CD4-positive, alpha-beta T cell treated with Interleukin-15 for 1 hour (primary cell): ENCODE measurements at regions not wholly inside any gene's neighbourhood (a gene's known extent, or its start where the extent isn't known, plus 50 kb on each side); places are given as distances from the start of the nearest gene placed in this dataset.

Source experiments
- DNase-seq: peaks from one replicate; pipeline ENCODE4 v3.0.0-alpha.2; 2020

DNA sequence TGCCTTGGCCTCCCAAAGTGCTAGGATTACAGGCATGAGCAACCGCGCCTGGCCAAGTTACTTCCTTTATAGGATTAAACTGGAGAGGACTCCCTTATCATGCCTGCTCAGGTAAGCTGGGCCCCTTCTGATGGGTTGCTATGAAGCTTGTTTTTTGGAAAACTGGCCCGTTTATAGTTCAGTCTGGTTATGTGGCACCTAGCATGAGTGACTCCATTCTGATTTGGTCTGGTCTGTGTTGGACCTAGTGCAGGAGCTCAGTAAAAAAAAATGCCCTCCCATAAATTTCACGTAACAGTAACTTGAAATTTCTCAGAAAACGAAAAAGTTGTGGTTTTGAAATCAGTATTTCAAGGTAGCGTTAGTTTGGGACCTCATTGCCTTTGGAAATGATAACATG lies 448.4 kb downstream of the HACE1 start:
- DNase-seq: no peak

DNA sequence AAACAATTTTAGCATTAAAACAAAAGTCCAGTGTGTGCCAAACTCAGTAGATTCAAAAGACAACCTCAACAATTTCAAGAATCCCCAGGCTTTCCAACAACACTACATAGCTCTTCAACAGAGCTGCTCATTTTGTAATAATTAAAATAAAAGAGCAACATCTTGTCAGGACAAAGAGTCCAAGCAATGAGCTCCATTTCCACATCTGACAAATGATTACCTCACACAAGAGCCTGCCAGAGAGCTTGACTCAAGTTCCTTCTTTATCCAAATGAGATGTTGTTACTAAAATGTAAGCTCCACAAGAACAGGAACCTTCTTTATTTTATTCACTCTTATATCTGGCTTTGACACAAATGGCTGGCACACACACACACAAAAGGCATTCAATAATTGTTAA lies 449.8 kb downstream of the HACE1 start:
- DNase-seq: no peak

DNA sequence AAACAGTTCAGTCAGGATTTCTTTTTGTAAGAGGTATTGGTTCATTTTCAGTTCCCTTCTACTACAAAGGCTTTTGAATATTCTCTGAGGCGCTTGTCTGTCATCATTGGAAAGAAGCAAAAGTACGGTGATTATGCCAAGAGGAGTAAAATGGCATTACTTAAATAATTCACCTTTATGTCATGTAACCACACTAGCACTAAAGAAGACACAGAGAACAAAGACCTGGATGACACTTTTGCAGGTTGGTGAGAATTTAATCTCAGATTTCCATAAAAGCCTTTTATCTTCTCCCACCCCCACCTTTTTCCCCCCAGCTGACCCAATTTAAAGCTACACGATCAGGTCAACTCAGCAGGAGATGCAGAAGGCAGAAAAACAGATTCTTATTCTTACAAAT lies 451.8 kb downstream of the HACE1 start:
- no peak for DNase-seq

DNA sequence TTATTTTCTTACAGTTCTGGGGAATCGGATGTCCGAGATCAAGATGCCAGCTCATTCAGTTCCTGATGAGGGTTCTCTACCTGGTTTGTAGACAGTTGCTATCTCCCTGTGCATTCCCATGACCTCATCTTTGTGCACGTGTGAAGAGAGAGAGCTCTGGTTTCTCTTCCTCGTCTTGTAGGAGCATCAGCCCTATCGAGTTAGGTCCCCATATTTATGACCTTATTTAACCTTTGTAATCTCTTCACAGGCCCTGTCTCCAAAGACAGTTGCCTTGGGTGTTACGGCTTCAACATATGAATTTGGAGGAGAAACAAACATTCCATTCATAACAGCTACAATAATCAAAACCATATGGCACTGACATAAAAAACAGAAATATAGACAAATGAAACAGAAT lies 455.3 kb downstream of the HACE1 start:
- DNase-seq: no peak

DNA sequence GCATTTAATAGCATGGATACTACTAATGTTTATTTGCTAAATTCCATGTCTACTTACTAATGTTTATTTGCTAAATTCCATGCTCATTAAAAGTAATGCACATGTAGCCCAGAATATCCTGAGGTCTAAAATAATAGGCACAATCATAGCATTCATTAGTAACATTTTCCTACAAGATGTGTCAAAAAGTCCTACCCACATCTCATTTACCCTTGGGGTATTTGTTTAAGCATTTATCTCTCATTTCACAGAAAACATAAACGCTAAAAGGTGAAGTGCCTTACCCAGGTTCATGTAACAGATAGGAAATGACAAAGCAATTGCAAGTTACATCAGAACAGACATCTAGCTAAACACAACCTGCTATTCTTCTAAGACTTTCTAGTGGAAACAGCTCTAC lies 457.1 kb downstream of the HACE1 start:
- no peak for DNase-seq

DNA sequence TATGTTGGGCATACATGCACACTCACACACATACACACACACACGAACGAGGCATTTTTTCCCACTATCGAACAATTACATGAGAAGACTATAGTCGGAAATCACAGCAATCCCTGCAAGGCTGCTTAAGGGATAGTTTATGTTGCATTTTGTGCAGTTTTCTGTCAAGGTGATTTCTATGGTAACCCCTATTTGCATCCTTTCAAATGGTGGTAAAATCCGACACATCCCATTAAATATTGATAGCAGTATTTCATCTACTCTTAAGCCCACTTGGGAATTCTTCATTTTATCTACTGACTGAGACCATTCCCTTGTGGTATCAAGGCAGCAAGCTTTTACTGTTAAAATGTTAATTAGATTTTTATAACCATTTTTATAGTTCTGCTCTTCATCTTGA lies 457.8 kb downstream of the HACE1 start:
- DNase-seq: no peak

DNA sequence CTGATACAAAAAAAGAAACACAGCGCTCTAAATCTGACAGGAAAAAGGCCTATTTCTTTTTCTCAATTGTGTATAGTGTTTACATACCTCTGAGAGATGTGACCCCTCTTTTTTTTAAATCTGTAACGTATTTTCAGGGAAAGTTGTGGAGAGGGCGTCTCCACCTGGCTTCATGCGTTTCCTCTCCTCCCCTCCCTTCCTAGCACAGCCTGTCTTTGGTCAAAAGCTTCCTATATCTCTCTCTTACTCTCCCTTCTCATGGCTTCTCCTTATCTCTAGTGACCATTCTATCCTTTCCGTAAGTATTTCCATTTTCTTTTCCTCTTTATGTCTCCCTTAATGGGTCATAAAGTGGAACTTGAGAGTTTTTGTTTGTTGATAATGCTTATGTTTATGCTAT lies 458.9 kb downstream of the HACE1 start:
- DNase-seq: no peak

DNA sequence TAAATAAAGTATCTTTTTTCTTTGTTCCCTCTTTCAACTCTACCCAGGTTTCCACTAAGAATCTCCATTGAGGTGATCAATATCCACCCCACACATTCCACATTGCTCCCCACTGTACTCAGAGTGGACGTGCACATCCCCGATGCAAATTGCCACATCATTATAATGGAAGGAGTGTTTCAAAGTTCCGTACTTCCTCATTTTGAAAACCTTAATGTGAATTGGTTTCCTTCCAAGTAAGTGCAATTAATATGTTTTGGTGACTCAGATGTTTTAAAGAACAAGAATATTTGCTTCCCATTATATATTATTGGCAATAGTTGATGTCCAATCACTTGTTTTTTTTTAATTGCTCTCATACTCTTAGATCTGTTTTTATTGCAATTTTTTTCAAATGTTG lies 463.6 kb downstream of the HACE1 start:
- DNase-seq: no peak

DNA sequence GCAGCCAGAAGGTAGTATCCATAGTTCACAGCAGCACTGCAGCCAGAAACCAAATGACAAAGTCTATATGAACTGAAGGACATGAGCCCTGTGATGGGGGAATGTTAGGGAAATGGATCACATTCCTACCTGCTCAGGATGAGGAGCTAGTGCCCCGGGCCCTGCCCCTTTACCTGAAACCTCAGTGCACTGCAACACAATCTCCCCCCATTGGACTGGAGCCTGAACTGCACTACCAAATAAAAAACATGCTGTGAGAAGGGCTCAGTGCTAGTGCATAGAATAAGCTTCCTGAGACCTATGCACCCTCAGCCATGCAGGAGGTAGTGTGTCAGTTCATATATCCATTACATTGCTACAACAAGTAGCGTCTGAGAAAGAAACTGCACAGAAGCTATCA lies 477.8 kb downstream of the HACE1 start:
- no peak for DNase-seq

DNA sequence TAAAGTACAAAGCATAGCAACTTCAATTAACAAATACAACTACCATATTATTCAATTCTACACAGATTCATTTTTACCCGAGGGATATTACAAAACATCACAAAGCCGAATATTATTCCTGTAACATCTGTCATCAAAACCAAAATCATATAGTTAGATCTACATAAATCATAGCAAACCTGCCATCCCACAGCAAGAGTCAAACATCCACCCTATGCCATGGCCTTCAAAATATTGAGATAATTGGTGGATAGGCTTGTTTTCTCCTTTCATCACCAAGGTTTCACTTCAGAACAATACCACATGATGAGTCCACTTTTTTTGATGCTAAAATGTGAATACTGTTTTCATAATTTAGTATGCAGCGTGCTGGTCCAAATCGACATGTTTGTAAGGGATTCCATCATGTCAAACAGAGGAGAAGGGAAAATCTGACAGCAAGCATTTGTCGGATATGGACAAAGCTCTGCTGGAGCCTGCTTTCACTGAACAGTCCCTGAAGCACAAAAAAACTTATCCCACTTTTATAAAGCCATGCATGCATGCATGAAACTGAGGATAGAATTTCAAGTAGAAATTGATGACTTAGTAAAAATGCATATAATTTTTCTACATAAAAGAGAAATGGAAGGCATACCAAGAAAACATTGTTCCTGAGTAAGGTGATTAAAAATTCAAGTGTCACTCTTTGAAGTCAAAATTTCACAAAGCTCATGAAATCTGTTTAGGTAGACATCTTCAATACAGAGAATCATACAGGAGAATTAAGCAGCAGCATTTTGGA lies 494.1 kb downstream of the HACE1 start:
- no peak for DNase-seq

DNA sequence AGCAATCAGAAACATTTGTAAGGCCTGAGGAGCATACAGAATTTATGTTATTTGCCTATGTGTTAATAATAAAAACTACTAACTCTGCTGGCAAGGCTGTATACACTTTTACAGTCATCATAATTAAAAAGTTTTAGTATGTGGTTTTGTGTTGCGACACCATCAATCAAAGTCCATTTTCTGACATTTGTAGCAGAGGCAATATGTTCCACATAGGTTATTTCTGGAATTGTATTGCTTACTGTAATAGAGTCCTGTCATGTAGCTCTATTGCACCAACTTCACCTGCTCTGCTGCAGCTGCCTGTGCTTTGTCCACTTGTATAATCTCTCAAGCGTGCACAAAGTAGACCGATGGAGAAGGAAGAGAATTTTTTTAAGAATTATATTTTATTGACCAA lies 501.8 kb downstream of the HACE1 start:
- DNase-seq: no peak

DNA sequence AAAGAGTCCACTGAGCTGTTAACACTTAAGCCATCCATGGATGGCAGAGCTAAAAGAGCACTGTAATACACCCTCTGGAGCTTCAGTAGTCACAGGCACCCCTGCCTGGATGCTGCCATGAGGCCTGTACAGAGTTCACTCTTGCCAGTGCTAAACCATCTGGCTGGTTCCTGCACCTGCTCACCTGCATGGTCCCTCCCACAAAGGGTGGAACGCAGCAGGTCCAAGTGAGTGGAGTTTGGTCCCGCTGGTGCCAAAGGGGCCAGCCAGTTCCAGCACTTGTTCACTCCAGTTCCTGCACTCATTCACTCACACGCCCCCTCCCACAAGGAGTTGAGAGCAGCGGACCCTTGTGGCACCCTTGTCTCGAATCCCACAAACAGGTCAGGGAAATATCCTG lies 503.5 kb downstream of the HACE1 start:
- no peak for DNase-seq

DNA sequence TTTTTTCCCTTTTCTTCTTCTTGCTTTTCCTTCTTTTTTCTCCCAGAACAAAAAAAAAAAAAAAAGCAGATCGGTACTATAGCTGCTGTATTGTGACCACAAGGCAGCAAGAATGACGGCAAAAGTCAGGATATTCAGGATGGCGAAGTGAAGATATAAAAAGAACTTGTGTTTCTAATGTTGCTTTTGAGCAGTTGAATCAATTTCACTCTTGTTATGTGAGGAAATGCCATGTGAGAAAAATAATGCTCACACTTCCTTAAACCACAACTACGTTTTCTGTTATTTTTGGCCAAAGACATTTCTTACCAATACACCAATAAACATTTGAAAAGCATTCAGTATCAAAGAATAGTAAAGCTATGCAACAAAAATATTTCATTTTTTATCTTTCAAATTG lies 510.5 kb downstream of the HACE1 start:
- no peak for DNase-seq

DNA sequence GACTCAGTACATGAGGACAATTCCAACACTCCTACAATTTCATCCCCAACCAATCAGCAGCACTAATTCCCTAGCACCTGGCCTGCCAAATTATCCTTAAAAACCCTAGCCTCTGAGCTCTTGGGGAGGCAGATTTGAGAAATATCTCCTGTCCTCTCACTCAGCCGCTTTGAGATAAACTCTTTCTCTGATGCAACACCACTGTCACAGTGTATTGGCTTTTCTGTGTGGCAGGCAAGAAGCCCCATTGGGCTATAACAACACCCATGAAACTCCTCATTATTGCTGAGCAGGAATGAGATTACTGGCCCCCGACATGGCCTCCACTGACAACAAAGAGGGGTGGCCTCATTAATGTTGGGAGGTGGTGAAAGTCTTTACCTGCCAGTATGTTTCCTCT lies 515.5 kb downstream of the HACE1 start:
- DNase-seq: no peak

DNA sequence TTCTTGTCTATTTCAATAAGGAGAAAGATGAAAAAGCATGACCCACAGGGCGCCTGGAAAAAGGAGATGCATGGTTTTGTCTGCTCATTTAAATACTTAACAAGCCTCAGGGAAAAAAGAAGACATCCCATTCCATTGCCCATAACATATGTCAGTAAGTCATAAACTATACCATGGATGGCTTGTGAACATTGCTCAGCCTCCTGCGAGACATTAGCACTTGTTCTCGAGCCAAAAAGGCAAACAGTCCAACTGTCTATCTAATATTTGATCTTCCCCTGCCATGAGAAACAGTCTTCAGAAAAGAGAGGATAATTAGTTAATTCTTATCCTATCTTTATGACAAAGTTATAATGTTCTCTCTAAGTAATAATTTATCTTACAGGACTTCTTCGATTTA lies 527.4 kb downstream of the HACE1 start:
- DNase-seq: no peak

DNA sequence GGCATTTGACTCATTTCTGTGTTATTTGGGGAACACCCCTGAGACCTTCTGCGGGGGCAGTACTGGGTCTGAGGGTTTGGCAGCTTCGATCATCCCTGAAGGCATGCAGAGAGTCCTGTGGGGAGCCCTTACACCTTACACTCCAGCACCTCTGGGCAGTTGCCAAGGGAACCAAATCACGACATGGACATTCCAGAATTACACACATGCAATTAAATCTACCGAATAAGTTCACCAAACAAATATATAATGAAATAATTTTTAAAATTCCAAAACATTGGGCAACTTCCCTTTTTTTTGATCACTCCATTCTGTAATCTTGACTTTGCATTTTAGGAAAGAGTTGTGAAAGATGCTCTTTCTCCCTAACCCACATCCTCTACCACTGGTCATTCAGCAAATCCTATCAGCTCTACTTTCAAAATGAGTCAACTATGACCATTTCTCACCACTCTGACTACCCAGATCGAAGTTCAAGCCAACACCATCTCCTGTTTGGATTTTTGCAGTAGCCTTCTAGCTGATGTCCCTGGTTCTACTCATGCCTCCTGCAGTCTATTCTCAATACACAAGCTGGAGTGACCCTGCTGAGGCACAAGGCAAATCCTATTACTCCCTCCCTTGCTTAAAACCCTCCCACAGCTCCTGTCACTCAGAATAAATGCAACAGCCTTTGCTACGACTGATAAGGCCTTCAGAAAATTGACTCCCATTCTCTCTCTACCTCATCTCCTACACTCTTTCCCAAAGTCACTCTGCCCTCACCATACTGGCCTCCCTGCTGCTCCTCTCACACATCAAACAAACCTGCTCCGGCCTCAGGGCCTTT lies 533.3 kb downstream of the HACE1 start:
- no peak for DNase-seq

DNA sequence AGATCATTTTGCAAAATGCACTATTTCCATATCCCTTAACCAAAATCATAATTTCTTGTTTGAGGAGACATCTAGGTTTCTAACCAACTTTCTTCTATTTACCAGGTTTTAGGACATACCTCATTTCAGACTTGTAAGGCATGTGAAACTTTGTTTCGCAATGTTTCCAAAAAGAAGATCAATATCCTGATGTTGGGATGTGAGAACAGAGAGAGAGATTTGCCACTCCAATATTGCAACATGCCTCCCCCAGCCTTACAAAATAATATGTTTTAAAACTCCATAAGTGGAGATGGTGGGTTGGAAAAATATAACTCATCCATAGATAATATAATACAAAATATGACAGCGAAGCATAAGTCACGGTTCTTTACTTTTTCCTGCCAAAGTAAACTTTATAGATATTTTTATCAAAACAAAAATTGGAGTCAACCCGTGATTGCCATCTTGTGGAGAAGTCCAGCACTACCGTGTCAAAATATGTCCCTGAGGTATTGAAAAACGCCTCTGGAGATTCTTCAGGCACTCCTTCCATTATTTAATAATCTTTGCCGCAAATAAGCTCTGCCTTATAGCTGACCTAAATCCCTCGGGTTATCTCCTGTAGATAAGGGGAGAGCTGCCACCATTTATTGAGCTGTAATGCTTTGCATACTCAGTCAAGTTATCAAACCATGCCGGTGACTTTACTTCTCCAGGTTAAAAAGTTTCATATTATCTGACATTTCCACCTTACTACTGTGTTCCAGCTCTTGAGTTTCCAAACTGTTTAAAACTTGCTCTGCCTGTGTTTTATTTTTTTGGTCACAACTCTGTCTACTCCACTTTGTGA lies 534.2 kb downstream of the HACE1 start:
- no peak for DNase-seq

DNA sequence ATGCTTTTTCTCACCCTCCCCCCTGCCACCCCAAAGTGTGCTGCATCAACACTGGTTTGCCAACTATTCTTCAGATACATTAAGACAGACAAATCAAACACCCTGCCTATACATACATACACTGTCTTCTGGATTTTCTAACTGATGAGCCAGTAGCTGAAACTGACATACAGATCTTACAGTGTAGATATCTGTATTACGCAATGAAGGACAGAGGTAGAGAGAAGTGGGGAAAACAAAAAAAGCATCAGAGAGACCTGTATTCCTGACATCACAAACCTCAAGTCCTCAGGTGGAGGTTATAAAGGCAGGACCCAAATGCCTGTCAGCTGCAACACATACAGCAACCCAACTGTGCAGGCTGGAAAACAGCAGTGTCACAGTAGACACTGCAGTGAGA lies 535.4 kb downstream of the HACE1 start:
- DNase-seq: no peak

DNA sequence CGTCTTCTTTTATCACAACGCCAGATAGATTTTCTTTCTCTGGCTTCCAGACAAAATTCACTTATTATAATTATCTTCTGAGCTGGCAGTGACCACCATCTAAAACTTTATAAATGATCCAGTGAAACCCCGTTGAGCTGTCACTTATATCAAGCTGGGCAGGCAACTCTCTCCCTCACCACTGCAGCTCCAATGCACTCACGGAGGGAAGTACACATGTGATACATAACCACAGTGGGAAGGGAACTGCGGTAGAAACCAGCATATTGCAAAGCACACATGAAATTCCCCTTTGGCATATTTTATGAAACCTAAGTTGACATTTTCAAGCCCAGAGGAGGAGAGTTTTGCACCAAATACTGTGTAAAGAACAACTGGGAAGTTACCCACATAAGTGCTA lies 536.9 kb downstream of the HACE1 start:
- DNase-seq: no peak

DNA sequence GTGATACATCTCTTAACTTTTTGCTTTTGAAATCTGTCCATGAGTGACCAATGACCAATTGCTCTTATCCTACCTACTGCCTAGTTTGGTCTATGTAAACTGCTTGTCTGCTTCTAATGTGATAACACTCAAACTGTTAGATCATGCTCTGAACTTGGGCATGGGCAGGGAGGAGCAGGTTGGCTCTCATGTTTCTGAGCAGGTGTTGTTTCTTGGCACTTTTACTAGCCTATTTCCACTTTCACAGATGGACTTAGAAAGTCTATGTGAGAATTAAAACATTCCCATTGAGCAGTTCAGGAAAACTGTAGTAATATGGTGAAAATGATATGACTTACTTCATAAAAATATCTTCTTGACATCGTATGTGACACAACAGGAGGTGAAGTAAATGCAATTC lies 538.4 kb downstream of the HACE1 start:
- no peak for DNase-seq

DNA sequence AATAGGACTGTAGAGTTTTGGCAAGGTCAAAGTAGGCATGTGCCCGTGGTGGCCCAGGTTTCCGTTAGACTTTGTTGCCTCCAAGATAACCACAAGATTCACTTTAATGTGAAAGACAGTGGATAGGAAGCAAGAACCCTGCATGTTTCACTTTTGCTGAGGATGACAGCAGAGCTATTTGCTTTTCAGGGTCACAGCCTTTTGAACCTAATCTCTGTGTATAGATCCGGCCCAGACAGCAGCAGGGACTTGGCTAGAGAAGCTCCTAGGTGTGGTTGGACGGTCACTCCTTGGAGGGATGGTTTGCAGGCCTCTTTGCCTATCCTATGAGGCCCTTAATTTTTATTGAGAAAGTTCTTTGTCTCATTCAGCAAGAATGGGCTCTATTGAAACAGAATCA lies 538.8 kb downstream of the HACE1 start:
- DNase-seq: no peak

DNA sequence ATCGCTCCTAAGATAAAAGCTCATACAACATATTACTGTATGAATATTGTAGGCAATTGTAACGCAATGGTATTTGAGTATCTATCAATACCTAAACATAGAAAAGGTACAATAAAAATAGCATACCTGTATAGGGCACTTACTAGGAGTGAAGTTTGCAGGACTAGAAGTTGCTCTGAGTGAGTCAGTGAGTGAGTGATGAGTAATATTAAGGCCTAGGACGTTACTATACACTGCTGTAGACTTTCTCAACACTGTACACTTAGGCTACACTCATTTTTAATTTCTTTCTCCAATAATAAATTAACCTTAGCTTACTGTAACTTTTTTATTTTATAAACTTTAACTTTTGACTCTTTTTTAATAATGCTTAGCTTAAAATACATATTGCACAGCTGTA lies 546.9 kb downstream of the HACE1 start:
- DNase-seq: no peak

DNA sequence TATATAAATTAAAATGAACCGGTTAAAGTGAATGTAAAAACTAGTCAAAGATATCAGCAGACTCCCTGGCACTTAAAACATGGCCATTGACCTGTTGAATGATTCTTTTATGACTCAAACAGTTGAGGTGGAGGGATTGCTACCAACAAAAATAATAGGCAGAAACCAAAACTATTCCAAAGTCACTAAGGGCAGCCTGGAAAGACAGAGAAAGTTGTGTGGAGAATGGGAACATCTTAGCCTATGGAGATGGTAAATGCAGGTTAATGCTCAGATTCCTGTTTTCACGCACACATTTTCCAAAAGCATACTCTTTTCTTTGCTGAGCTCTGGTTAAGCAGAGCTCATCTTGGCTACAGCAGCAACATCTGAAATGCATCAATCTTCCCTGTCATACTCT lies 553.5 kb downstream of the HACE1 start:
- no peak for DNase-seq

DNA sequence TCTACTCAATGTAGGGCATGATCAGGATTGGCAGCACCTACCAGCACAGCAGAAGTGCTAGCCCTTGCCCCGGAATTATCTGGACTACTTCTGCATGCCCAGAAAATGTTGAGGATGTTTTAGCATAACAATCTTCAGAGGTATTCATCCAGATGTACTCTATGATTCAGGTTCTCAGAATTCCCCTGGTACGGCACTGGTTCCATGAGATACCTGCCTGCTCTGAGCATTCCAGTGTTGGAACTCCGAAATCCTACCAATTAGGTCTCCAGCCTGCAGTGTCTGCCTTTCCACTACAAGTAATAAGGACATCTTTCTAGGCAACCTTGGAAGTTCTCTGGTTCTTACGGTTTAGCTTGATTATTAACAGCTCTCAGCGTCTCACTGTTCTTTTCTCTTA lies 554.5 kb downstream of the HACE1 start:
- DNase-seq: no peak
